HepG2 (cell line): ENCODE measurements at regions not wholly inside any gene's neighbourhood (a gene's known extent, or its start where the extent isn't known, plus 50 kb on each side); places are given as distances from the start of the nearest gene placed in this dataset.

ENCODE experiments used
- ATAC-seq: fragments of 200-7000 bp; cut with Tn5 transposase; 3 replicates; pipeline ENCODE4 v1.9.1; 2020; ENCODE audit warnings: mild to moderate bottlenecking, moderate library complexity
- BruUV-seq: library from RNA; stranded (reverse); fragments of 400-500 nt; replicated peaks from 2 replicates; lab custom pipeline; 2021; lab: Mats Ljungman, UMichigan
- CTCF ChIA-PET: fragments of 300-600 bp; formaldehyde crosslinking; extraction: SDS; loops from one replicate; lab custom pipeline; 2021; ENCODE audit warnings: low total read pairs, inconsistent platforms, low intra/inter-chr PET ratio; lab: Yijun Ruan, JAX
- POLR2A ChIA-PET: fragments of 350-600 bp; sonication (Branson Sonifier 250); formaldehyde crosslinking; loops from one replicate; lab custom pipeline; 2020; ENCODE audit warnings: antibody characterized with exemption, inconsistent platforms; lab: Yijun Ruan, JAX
- DNase-seq: peaks from one replicate; pipeline ENCODE4 v3.0.0-alpha.2; 2015; ENCODE audit warnings: low spot score
- FAIRE-seq: peaks from 3 replicates; lab custom pipeline; 2011; peaks lifted over from hg19 to GRCh38; lab: Jason Lieb, UNC
- H2AFZ ChIP-seq: one replicate; pipeline ENCODE4 v1.6.1; 2011; ENCODE audit warnings: low read length, inconsistent platforms
- H3K27ac ChIP-seq: fragments of 300-600 bp; 3 replicates; pipeline ENCODE4 v1.8.0; 2011; ENCODE audit warnings: mixed run types, mild to moderate bottlenecking, mixed read lengths, low read length, inconsistent platforms; ENCODE audit not compliant: insufficient read depth; ENCODE audit errors: extremely low read length
- H3K27me3 ChIP-seq, 2 experiments: fragments of 200-600 bp in 1 of 2; 2 replicates in 1 of 2; 3 replicates in 1 of 2; pipeline versions ENCODE4 v1.6.0 to v1.8.0; 2011; ENCODE audit warnings: low read length in 2 of 2, mild to moderate bottlenecking in 2 of 2, moderate library complexity in 2 of 2, inconsistent platforms in 1 of 2; ENCODE audit not compliant: insufficient read depth in 2 of 2, control insufficient read depth in 1 of 2
- H3K36me3 ChIP-seq, 2 experiments: fragments of 200-600 bp in 1 of 2; replicated peaks in 1 of 2; 2 replicates in 1 of 2; 3 replicates in 1 of 2; pipeline versions ENCODE4 v1.5.1 to v1.8.0; 2011; ENCODE audit warnings: low read length in 2 of 2, inconsistent platforms in 1 of 2; ENCODE audit not compliant: insufficient read depth in 2 of 2, control insufficient read depth in 1 of 2
- H3K4me1 ChIP-seq: 2 replicates; pipeline ENCODE4 v1.5.1; 2012; ENCODE audit warnings: low read length, inconsistent platforms; ENCODE audit not compliant: insufficient read depth
- H3K4me2 ChIP-seq: 2 replicates; pipeline ENCODE4 v1.6.0; 2011; ENCODE audit warnings: low read depth, low read length, inconsistent platforms
- H3K4me3 ChIP-seq, 3 experiments: fragments of 200-600 bp in 1 of 3; sonication (generic), shearing (Covaris generic) in 1 of 3; replicated peaks in 1 of 3; 2 replicates each; pipeline ENCODE4 v1.5.1; 2011 to 2016; ENCODE audit warnings: low read length in 3 of 3, inconsistent platforms in 2 of 3, low read depth in 2 of 3, mild to moderate bottlenecking in 2 of 3, control low read depth in 1 of 3, mixed read lengths in 1 of 3; ENCODE audit not compliant: insufficient read depth in 1 of 3
- H3K79me2 ChIP-seq: one replicate; pipeline ENCODE4 v1.6.1; 2011; ENCODE audit warnings: low read length, inconsistent platforms; ENCODE audit not compliant: insufficient read depth
- H3K9ac ChIP-seq: 2 replicates; pipeline ENCODE4 v1.6.0; 2011; ENCODE audit warnings: mild to moderate bottlenecking, low read depth, low read length, inconsistent platforms; ENCODE audit not compliant: insufficient read depth
- H3K9me3 ChIP-seq: 2 replicates; pipeline ENCODE4 v1.5.1; 2012; ENCODE audit warnings: mild to moderate bottlenecking, low read length
- H4K20me1 ChIP-seq: 2 replicates; pipeline ENCODE4 v1.6.0; 2011; ENCODE audit warnings: inconsistent platforms, mild to moderate bottlenecking, low read length, moderate library complexity; ENCODE audit not compliant: insufficient read depth
- MIER3 ChIP-seq: IDR thresholded peaks from 2 replicates; pipeline ENCODE4 v1.6.1; 2016; ENCODE audit warnings: missing compliant biosample characterization, borderline replicate concordance
- NAIF1 ChIP-seq: sonication (generic); formaldehyde crosslinking; IDR thresholded peaks from 2 replicates; pipeline ENCODE4 v1.5.0; 2020; ENCODE audit warnings: mild to moderate bottlenecking, missing genetic modification reagents, borderline replicate concordance
- POLR2AphosphoS2 ChIP-seq: IDR thresholded peaks from 2 replicates; pipeline ENCODE4 v1.6.1; 2011; ENCODE audit warnings: low read depth, low read length, improper control_type of control experiment
- REPIN1 ChIP-seq: sonication (generic); formaldehyde crosslinking; IDR thresholded peaks from 2 replicates; pipeline ENCODE4 v1.8.0; 2022; ENCODE audit warnings: missing genetic modification reagents, low read depth, mild to moderate bottlenecking, borderline replicate concordance
- SMARCC2 ChIP-seq: fragments of 450-650 bp; IDR thresholded peaks from 2 replicates; pipeline ENCODE4 v1.6.1; 2017; ENCODE audit warnings: antibody characterized with exemption, mild to moderate bottlenecking
- SP4 ChIP-seq: sonication (generic); formaldehyde crosslinking; IDR thresholded peaks from 2 replicates; pipeline ENCODE4 v1.8.1; 2023; ENCODE audit warnings: mild to moderate bottlenecking, missing genetic modification reagents
- SRSF4 ChIP-seq: fragments of 200-400 bp; formaldehyde crosslinking; IDR thresholded peaks from one replicate; pipeline ENCODE4 v1.6.1; 2018; ENCODE audit warnings: mild to moderate bottlenecking, low read depth, low read length, moderate library complexity; ENCODE audit not compliant: poor library complexity, severe bottlenecking
- STAG1 ChIP-seq: sonication (generic); formaldehyde crosslinking; IDR thresholded peaks from 2 replicates; pipeline ENCODE4 v1.4.0; 2020; ENCODE audit warnings: missing genetic modification reagents
- ZBTB1 ChIP-seq: sonication (generic); formaldehyde crosslinking; IDR thresholded peaks from 2 replicates; pipeline ENCODE4 v1.4.0; 2020; ENCODE audit warnings: missing genetic modification reagents, borderline replicate concordance
- ZNF563 ChIP-seq: sonication (generic); formaldehyde crosslinking; IDR thresholded peaks from 2 replicates; pipeline ENCODE4 v1.8.0; 2022; ENCODE audit warnings: mild to moderate bottlenecking, moderate library complexity, missing genetic modification reagents
- in situ Hi-C: cut with HindIII; loops from 2 replicates; pipeline ENCODE4 v1.10.0; 2017; ENCODE audit warnings: low pct_unique_long_range_greater_than_20kb; ENCODE audit not compliant: extremely low pct_ligation_motif_present
- intact Hi-C: fragments of 100-400 bp; cut with micrococcal nuclease; formaldehyde crosslinking; loops from one replicate; pipeline ENCODE4 v1.10.0; 2022; ENCODE audit not compliant: unreplicated experiment
- TF ChIP-seq, protein P1 (sequence below): IDR thresholded peaks from 2 replicates; pipeline ENCODE4 v1.6.1; 2016; ENCODE audit warnings: mild to moderate bottlenecking, missing biosample characterization, missing genetic modification reagents
- TF ChIP-seq, protein P2 (sequence below): sonication (generic); formaldehyde crosslinking; IDR thresholded peaks from 2 replicates; pipeline ENCODE4 v1.8.1; 2023; ENCODE audit warnings: mild to moderate bottlenecking, missing genetic modification reagents, borderline replicate concordance
- TF ChIP-seq, protein P3 (sequence below): sonication (generic); formaldehyde crosslinking; IDR thresholded peaks from 2 replicates; pipeline ENCODE4 v1.5.1; 2020; ENCODE audit warnings: mild to moderate bottlenecking, moderate library complexity, missing genetic modification reagents

DNA sequence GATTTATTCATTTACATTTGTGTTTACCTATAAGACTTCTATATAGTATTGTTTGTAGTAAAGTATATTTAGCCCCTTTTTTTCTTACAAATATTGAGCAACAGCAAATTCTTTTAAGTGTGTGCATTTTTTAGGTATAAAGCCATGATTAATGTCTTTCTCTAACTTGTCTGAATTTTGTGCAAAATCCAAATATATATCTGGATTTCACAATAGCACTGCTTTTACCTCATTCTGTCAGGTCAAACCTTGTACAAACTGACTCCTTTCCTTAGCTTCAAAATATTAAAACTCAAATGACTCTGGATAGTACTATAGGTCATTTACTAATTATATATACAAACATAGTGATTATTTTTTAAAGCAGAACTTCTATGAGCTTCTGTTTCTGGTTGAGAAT, 563.0 kb upstream of the SPRY2 start:
- Histone ChIP-seq H3K9ac (no peak overlapping the region), H3K4me2 (no peak overlapping the region), H3K79me2 (no peaks in the 10 kb centered on the region), H2AFZ (no peak overlapping the region), H3K27ac (no peak overlapping the region), H4K20me1 (no peaks in the 10 kb centered on the region), H3K4me3 (no peak overlapping the region), H3K36me3 (no peaks in the 10 kb centered on the region), H3K9me3 (no peaks in the 10 kb centered on the region; the same call in 1 of the 2 replicates), H3K27me3 (no peaks in the 10 kb centered on the region), H3K4me1 (no peaks in the 10 kb centered on the region)
- ATAC-seq (no peak), FAIRE-seq (no peak), DNase-seq (no peak)
- POLR2A ChIA-PET: no interaction called here
- BruUV-seq: no TSS peak
- in situ Hi-C loops (no loop called here), intact Hi-C loops (no loop called here)
- no peak for TF ChIP-seq REPIN1 (CRISPR knock-in tag)
- TF ChIP-seq, protein P1, sequence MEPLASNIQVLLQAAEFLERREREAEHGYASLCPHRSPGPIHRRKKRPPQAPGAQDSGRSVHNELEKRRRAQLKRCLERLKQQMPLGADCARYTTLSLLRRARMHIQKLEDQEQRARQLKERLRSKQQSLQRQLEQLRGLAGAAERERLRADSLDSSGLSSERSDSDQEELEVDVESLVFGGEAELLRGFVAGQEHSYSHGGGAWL (CRISPR knock-in tag): no peak
- no peak for TF ChIP-seq ZBTB1 (CRISPR knock-in tag)
- no peak for TF ChIP-seq NAIF1 (CRISPR knock-in tag)
- no peak for TF ChIP-seq MIER3 (CRISPR knock-in tag)
- no peak for TF ChIP-seq SP4
- TF ChIP-seq POLR2AphosphoS2: no peak
- no peak for TF ChIP-seq SMARCC2
- no peak for TF ChIP-seq SRSF4
- TF ChIP-seq STAG1 (CRISPR knock-in tag): no peak
- TF ChIP-seq, protein P2, sequence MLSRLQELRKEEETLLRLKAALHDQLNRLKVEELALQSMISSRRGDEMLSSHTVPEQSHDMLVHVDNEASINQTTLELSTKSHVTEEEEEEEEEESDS (CRISPR knock-in tag): no peak
- no peak for TF ChIP-seq ZNF563 (CRISPR knock-in tag)
- TF ChIP-seq, protein P3, sequence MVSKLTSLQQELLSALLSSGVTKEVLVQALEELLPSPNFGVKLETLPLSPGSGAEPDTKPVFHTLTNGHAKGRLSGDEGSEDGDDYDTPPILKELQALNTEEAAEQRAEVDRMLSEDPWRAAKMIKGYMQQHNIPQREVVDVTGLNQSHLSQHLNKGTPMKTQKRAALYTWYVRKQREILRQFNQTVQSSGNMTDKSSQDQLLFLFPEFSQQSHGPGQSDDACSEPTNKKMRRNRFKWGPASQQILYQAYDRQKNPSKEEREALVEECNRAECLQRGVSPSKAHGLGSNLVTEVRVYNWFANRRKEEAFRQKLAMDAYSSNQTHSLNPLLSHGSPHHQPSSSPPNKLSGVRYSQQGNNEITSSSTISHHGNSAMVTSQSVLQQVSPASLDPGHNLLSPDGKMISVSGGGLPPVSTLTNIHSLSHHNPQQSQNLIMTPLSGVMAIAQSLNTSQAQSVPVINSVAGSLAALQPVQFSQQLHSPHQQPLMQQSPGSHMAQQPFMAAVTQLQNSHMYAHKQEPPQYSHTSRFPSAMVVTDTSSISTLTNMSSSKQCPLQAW (CRISPR knock-in tag): no peak
- CTCF ChIA-PET: no interaction called here
